CD4-positive, alpha-beta T cell treated with Interferon gamma for 1 hour (primary cell): ENCODE measurements at regions not wholly inside any gene's neighbourhood (a gene's known extent, or its start where the extent isn't known, plus 50 kb on each side); places are given as distances from the start of the nearest gene placed in this dataset.
A peak's percentile ranks its signal among the peaks of the same experiment; 100 is the strongest.
"Not testable (repeated sequence)": the region's sequence is repeated elsewhere in the genome, so short reads cannot be mapped to it uniquely, and the experiment has no call there.

Experiments used
- DNase-seq: peaks from one replicate; pipeline ENCODE4 v3.0.0-alpha.2; 2020

DNA sequence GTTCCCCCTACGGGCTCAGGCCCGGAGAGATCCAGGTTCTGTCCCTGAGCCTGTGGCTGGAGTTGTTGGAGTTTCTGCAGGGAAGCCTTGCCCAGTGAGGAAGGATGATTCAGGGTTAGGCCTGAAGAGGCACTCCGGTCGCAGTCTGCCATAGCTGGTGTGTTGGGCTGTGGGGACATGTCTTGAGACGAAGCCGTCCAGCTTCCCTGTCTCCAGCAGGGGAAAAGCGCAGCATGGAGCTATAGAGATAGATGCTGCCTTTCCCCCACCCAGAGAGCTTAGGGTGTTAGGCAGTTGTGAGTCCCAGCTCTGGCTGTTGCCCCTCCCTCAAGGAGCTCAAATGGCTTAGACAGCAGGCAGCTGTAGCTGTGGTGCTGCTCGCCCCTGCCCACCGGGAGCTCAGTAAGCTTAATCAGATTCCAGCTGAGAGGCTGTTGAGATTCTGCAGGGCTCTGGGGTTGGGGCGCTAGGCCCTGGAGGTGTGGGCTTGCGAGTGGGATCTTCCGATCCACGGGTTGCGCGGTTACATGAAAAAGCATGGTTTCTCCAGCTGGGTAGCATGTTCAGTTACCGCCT is 103.9 kb downstream of the PMAIP1 start:
- no peak for DNase-seq

DNA sequence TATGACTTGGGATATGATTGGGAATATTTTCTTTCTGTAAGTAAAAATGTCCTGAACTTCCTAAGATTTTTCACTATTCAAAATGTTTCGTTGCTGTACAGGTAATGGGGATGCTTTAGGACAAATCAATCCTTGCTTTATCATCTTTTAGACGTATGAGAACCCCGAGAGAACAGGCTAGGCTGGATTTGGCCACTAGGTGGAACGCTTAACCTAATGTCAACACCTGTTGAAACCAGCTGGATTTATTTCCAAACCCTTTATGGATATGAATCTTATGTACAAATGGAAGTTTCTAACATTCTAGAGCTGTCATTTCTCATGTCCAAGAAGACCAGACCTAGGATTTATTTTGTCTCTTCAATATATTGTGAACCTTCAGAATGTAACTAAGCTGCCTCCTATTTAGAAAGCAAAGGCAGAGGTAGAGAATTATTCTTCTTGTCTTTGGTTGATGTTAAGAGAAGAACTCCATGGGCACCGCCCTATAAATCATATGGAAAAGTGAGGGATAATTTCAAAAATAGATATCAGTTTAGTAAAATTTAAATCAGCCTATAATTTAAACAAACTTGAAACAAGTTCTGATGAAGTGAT is 96.7 kb downstream of the PMAIP1 start:
- DNase-seq: no peak

DNA sequence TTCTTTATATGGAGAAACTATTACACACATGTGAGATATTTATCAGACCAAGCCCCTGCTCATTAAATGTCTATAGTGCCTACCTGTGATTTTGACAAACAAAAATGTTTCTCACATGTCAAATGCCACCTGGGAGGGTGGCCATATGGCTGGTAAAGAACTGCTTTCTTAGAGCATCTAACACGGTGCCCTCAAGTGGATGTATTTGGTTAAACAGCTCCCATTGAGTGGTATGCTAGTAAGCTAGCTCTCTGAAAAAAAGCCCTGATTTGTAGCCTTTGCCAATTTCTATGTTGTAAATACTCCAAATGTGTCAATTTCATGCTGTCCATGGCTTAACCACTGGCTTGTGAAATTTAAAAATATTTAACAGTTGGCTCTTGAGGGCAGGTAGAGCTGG is 94.6 kb downstream of the PMAIP1 start:
- DNase-seq: no peak

DNA sequence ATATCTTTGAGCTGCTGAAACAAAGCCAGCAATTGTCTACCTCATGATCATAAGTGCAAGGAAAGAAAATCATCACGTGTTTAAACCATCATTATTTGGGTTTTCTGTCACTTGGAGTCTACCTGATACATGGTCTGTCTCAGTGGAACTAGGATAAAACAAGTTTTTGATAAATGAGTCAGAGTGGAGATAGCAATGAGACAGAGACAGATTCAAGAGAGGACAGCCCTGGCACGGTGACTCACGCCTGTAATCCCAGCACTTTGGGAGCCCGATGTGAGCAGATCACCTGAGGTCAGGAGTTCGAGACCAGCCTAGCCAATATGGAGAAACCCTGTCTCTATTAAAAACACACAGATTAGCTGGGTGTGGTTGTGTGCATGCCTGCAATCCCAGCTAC is 93.8 kb downstream of the PMAIP1 start:
- no peak for DNase-seq

DNA sequence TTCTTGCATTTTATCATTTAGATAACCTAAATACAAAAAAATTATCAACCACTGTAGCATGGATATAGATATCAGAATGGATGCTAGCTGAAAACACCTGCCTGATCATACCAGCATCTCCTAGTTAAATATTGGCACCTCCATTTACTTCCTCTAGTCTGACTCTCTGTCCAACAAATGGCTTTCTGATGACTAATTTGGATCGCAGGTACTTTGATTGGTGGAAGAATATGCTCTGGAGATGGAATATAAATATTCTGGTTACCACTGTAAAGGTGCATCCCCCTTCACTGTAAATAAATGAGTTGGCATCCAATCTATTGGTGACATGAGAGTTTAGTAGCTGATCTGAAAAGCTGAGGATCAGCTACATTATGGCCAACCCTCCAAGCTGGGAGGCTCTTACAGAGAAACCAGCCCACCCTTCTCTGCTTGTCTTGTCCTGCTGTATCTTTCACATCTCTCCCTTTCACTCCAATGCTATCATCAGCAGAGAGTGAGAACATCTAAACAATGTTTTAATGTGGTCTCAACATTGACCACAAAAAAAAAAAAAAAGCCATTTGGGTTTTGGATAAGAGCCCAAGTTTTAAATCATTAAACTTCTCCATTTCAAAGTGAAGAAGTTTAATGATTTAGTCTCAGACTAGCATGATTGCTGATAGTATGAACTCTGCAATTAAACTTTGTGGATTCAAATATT is 90.5 kb downstream of the PMAIP1 start:
- DNase-seq: no peak

DNA sequence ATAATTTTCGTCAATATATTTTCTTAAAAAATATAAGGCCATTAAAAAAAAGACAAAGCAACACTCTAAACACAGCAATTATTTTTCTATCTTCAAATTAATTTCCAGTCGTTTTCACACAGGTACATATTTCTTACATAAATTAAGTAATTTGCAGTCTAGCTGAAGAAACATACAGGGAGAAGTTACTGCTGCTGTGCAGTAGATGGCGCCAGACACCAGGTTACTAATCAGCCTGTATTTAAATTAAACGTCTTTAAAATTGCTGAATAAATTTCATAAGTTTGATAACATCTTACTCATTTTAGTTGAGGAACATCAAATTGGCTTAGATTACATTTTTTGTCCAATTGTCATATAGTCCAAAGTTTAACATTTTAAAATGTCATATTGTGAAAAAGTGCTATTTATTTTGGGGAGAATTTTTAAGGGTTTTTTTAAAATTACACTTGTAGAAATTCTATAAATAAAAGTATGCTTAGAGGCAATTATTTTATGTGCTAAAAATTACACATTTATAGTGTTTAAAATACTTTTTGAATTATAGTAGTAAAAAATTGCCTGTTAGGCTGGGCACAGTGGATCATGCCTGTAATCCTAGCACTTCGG is 88.4 kb downstream of the PMAIP1 start:
- DNase-seq: peak; percentile 40

DNA sequence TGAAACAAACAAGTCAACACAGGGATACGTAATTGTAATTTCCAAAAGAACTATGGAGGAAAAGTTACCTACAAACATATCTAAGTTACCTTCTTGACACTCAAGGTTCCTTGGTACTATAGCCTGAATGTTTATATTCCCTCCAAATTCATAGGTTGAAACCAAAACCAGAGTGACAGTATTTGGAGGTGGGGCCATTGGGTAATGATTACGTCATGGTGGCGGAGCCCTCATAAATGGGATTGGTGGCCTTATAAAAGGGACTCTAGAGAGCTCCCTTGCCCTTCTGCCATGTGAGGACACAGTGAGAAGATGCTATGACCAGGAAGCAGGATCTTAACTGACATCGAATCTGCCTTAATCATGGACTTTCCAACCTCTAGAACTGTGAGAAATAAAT is 87.3 kb downstream of the PMAIP1 start:
- DNase-seq: no peak

DNA sequence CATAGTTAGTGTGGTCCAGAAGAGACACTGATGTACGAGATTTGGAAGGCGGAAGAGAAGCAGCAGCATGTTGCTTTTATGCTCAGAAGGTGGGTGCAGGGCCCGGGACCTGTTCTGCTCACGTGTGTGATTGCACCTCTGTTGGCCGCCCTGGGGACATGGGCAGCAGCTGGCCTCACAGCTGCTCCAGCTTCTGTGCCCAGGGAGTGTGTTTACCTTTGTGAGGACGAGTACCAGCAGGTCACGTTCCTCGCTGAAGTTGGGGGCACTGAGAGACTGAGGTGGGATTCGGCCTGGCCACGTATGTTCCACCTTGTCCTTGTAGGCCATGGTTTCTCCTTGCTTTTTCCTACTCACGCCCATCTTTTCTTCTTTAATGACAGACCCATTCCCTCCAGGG is 86.3 kb downstream of the PMAIP1 start:
- DNase-seq: no peak

DNA sequence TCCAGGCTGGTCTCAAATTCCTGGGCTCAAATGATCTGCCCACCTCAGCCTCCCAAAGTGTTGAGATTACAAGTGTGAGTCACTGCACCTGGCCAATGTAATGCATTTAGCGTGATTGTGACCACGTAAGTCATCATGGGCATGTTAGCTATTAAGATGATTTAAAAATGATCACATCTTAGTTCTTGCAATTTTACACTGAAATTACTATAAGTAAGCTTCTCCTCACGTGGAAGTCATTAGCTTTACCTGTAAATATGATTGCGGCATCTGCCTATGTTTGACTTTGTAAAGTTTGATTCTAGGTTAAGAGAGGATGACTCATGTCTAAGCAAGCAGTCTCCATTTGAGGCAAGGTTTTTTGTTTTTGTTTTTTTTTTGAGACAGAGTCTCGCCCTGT is 85.5 kb downstream of the PMAIP1 start:
- DNase-seq: no peak

DNA sequence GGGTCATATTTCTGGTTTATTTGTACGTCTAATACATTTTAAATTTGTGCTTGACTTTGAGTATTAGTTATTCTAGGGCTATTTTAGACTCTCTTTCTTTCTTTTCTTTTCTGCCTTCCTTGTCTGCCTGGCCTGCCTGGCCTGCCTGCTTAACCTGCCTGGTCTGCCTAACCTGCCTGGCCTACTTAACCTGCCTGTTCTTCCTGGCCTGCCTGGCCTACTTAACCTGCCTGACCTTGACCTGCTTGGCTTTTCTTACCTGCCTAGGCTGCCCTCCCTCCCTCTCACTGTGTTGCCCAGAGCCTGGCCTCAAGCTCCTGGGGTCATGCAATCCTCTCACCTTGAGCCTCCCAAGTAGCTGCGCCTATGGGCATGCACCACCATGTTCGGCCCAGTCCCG is 83.7 kb downstream of the PMAIP1 start:
- DNase-seq: no peak

DNA sequence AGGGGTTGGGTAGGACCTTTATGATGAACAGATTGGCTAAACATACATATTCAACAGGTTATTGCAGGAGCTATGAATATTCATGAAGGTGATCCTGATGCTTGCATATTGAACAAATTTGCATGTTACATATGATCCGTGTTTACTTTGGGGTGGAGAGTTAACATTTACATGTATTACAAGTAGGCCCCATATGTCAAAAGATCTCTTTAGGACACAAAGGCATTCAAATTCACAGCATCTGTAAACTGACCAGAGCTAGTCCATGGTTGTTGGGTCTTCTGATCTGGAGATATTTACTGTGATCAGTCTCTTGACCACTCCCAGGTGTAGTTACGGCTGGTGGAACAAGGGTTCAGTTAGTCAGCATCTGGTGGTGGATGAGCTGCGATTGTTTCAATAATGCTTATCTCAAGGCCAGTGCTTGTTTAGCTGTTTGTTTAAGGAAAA is 80.4 kb downstream of the PMAIP1 start:
- DNase-seq: no peak

DNA sequence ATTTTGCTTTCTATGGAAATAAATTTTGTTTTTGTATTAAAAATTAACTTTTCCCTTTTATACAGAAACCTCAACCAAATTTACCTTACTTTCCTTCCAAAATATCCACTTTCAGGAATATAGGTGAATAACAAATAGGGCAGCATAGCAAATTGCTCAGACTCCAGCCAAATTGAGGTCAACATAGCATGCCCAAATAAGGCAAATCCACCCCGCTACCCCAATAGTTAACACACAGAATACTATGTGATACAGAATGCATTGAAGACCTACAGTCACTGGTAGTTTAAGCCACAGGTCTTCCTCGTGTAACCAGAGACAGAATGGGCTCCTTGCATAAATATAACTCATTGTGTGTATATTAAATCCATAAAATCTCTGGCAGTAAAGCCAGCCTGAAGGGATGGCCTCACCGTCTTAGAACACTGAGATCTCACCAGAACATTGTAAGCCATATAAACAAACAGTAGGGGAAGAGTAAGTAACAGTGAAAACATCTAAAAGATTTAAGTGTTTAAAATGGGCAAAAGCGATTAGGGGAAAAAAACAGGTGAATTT is 72.2 kb downstream of the PMAIP1 start:
- DNase-seq: no peak

DNA sequence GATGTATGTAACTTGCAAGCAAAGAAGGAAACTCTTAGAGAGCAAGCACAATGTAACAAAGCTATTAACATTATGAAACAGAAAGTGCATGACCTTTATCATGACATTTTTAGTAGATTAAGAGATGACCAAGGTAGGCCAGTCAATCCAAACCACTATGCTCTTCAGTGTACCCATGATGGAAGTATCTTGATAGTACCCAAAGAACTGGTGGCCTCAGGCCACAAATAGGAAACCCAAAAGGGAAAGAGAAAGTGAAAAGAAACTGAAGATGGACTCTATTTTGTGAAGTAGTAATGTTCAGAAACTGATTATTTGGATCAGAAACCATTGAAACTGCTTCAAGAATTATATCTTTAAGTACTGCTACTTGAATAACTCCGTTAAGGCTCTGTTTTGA is 71.3 kb downstream of the PMAIP1 start:
- not testable (repeated sequence) for DNase-seq

DNA sequence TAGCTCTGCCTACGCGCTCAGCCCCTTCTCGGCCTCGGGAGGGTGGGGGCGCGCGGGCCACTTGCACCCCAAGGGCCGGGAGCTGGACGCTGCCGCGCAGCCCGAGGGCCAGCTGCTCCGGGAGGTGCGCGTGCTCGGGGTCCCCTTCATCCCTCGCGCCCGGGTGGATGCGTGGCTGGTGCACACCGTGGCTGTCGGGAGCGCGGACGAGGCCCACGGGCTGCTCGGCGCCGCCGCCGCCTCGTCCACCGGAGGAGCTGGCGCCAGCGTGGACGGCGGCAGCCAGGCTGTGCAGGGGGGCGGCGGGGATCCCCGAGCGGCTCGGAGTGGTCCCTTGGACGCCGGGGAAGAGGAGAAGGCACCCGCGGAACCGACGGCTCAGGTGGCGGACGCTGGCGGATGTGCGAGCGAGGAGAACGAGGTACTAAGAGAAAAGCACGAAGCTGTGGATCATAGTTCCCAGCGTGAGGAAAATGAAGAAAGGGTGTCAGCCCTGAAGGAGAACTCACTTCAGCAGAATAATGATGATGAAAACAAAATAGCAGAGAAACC is 69.8 kb downstream of the PMAIP1 start:
- DNase-seq: not testable (repeated sequence)

DNA sequence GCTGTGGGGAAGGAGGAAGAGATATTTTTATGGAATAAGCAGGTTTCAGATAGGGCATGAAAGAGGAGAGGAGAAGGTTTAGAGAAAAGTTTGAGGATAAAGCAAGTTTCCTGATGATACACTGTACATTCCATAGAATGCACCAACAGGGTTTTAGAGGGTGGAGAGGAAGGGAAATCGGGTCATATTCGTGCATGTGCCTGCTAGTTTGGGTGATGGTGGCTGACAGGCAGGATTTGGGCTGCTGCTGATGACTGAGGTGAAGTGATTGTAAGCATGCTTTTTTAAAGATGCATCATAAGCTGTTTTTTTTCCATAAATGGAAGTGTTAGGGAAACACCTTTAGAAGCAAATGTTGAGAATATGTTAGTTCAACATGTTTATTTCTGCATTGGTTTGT is 68.8 kb downstream of the PMAIP1 start:
- no peak for DNase-seq

DNA sequence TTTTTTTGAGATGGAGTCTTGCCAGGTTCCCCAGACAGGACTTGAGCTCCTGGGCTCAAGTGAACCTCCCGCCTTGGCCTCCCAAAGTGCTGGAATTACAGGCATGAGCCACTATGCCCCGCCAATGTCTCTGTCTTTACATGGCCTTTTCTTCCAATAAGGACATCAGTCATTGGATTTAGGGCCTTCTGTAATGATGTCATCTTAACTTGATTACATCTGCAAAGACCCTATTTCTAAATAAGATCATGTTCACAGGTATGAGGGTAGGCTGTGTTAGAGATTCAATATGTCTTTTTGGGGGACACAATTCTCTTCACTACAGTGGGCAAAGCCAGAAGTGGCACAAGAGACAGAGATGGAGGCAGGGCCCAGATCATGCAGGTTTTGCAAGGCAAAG is 68.1 kb downstream of the PMAIP1 start:
- no peak for DNase-seq

DNA sequence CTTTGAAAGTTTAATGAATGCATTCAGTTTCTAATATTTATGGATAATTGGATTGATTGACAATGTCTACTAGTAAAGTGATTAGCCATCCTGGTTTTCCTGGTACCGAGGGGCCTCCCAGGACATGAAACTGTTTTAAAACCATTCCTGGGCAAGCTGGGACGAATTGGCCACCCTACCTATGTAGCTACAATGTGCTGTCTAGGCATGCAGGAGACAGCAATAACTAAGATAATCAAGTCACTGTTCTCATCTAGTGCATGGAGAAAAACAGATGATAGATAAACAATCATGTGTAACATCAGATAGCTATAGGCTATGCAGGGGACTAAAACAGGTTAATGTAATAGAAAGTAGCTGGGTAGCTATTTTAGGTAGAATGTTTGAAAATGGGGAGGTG is 67.1 kb downstream of the PMAIP1 start:
- no peak for DNase-seq

DNA sequence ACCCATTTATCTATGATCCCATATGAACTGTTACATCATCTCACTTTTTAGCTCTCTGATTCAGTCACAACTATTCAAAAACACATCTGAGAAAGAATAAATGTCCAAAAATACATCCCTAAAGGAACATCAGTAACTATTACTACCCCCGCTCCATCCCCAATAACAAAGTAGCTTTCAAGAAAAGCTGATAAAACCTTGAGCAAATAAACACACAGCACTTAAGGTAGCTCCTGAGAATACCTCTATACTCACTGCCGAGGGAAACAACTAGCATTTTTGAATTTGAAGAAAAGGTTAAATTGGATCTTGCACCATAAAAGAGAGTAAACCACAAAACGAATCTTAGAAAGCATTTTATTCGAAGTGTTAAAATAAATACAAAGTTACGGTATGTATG is 63.4 kb downstream of the PMAIP1 start:
- no peak for DNase-seq

DNA sequence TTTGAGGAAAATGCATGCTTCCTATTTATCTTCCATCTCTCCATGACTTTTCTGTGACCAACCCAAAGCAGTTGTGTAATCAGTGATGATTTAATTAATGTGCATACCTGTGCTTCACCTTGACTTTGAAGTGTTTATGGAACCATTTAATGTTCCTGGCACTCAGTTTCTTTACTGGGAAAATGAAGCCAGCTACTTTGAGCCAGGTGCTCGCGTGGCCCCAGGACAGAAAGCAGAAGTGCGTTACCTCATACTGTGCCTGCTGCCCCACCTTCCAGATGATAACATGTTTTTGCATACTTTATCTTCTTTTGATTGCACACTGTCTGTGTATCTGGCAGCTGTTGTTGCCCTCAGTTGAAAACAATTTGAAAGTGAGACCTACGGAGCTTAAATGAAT is 61.3 kb downstream of the PMAIP1 start:
- peak; percentile 29 for DNase-seq

DNA sequence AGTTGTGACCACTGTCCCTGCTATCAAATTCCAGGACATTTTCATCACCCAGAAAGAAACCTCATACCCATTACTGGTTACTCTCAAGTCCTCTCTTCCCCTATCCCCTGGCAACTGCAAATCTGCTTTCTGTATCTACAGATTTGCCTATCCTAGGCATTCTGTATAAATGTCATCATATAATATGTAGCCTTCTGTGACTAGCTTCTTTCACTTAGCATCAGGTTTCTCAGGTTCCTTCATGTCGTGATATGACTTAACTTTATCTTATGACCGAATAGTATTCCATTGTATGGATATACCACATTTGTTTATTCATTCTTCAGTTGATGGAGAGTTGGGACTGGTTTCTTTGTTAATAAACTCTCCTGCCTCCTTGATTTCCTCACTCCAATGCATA is 60.5 kb downstream of the PMAIP1 start:
- no peak for DNase-seq

DNA sequence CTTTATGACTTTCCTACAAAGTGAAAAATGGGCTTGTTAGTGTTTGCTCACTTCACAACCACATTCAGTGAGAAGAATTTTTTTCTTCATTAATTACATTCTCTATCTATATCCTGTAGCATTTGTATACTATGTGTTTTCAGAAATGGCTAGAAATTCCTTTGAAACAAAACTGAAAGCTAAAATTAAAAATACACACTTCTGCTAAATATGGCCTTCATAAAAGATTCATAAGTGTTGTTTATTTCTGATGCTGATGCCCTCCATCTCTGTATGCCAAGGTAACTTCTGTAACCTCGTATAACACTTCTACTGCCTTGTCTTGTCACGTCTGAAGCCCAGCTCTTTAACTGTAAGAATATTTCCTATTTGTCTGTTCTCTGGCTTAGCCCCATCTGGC is 59.8 kb downstream of the PMAIP1 start:
- DNase-seq: no peak

DNA sequence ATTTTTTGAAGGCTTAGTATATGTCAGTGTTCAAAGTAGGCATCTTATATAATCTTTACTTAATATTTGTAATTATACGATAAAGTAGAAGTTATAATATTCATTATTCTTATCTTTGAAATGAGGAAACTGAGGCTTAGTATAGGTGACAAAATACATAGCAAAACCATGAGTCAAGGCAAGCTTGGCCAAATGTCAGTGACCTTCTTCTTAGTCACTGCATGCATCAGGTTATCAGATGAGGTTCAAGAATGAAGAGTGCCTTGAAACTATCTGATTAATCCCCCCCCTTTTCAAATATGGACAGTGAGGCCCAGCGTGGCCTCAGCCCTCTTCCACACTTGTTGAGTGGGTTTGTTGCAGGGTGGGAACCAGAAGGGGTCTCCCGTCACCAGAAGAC is 59.3 kb downstream of the PMAIP1 start:
- no peak for DNase-seq

DNA sequence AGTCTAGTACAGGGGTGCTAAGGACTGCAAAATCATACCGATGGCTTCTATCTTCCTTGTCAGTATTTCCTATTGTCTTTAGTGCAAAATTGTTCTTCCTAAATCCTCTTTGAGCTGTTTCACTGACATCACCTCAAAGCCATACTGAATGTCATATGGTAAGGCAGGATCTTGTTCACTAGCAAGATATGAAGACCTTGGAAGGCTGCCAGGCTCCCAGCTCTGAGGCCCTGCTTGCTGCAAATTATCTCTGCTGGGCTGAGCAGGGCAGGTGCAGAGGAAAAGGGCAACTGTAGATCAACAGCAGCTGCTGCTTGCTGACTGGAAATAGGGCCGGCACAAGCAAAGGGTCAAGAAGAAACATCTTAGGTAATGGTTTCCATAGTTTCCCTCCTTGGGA is 58.2 kb downstream of the PMAIP1 start:
- DNase-seq: no peak

DNA sequence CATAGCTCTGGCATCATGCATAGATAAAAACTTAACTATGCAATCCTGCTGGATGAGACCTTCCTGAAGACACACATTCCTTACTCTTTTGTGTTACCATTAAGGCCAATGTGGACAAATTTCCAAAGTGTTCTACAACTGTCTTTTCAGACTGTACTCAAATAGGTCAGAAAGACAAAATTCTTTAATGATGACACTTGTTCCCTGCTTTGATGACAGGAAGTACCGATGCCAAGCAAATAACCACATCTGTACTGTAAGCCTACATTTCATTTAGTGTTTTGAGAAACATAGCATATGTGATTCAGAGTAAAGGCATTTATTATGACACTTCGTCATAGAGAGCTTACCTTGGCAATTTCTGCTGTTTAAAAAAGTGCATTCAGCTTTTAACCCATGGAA is 55.0 kb downstream of the PMAIP1 start:
- no peak for DNase-seq
